ENCODE measurements at regions not wholly inside any gene's neighbourhood (a gene's known extent, or its start where the extent isn't known, plus 50 kb on each side); places are given as distances from the start of the nearest gene placed in this dataset.

- DNase-seq (ENCODE audit: low read depth), result no peak
Observed at GRCh38 chr7:17521437-17521836, 223.0 kb downstream of the AHR start.

- no peak for DNase-seq (ENCODE audit: low read depth)
Observed at GRCh38 chr7:17523813-17524739, 225.6 kb downstream of the AHR start.

GRCh38 chr7:17524746-17525145 is 226.3 kb downstream of the AHR start:
- no peak for DNase-seq (ENCODE audit: low read depth)

- no peak for DNase-seq (ENCODE audit: low read depth)
Observed at GRCh38 chr7:17526621-17527020, 228.2 kb downstream of the AHR start.

GRCh38 chr7:17528636-17529035 is 230.2 kb downstream of the AHR start:
- DNase-seq (ENCODE audit: low read depth), result no peak

GRCh38 chr7:17530244-17530643 is 231.8 kb downstream of the AHR start:
- DNase-seq (ENCODE audit: low read depth), result no peak

- no peak for DNase-seq (ENCODE audit: low read depth)
Observed at GRCh38 chr7:17530741-17531421, 232.4 kb downstream of the AHR start.

GRCh38 chr7:17532861-17533404 is 234.5 kb downstream of the AHR start:
- no peak for DNase-seq (ENCODE audit: low read depth)

- no peak for DNase-seq (ENCODE audit: low read depth)
Observed at GRCh38 chr7:17534348-17534747, 235.9 kb downstream of the AHR start.

GRCh38 chr7:17535776-17536175 is 237.3 kb downstream of the AHR start:
- no peak for DNase-seq (ENCODE audit: low read depth)

GRCh38 chr7:17544401-17544800 is 245.9 kb downstream of the AHR start:
- DNase-seq (ENCODE audit: low read depth), result no peak

- DNase-seq (ENCODE audit: low read depth), result no peak
Observed at GRCh38 chr7:17545348-17545747, 246.9 kb downstream of the AHR start.

GRCh38 chr7:17546189-17546588 is 247.7 kb downstream of the AHR start:
- no peak for DNase-seq (ENCODE audit: low read depth)

GRCh38 chr7:17546592-17546991 is 248.1 kb downstream of the AHR start:
- DNase-seq (ENCODE audit: low read depth), result no peak

- DNase-seq (ENCODE audit: low read depth), result no peak
Observed at GRCh38 chr7:17548014-17548653, 249.7 kb downstream of the AHR start.

- no peak for DNase-seq (ENCODE audit: low read depth)
Observed at GRCh38 chr7:17549406-17549805, 251.0 kb downstream of the AHR start.

GRCh38 chr7:17552373-17552772 is 253.9 kb downstream of the AHR start:
- DNase-seq (ENCODE audit: low read depth), result no peak

- DNase-seq (ENCODE audit: low read depth), result no peak
Observed at GRCh38 chr7:17552952-17553351, 254.5 kb downstream of the AHR start.

GRCh38 chr7:17554341-17555015 is 256.0 kb downstream of the AHR start:
- DNase-seq (ENCODE audit: low read depth), result no peak

- no peak for DNase-seq (ENCODE audit: low read depth)
Observed at GRCh38 chr7:17556247-17556956, 257.9 kb downstream of the AHR start.

GRCh38 chr7:17557251-17557671 is 258.8 kb downstream of the AHR start:
- no peak for DNase-seq (ENCODE audit: low read depth)

Data from T follicular helper cell (primary cell).